PC-3 (cell line): ENCODE measurements at regions not wholly inside any gene's neighbourhood (a gene's known extent, or its start where the extent isn't known, plus 50 kb on each side); places are given as distances from the start of the nearest gene placed in this dataset.

ENCODE experiments used
- CTCF ChIP-seq: fragments of 300-600 bp; sonication (generic); conservative IDR thresholded peaks from 2 replicates; pipeline ENCODE4 v1.5.1; 2017; ENCODE audit warnings: antibody characterized with exemption, low read depth, mild to moderate bottlenecking, low read length
- EZH2 ChIP-seq: fragments of 300-600 bp; sonication (generic); IDR thresholded peaks from one replicate; pipeline ENCODE4 v1.6.1; 2017; ENCODE audit warnings: antibody characterized with exemption, mild to moderate bottlenecking, low read length; ENCODE audit not compliant: unreplicated experiment
- EZH2phosphoT487 ChIP-seq: fragments of 300-600 bp; sonication (generic); IDR thresholded peaks from 2 replicates; pipeline ENCODE4 v1.6.1; 2018; ENCODE audit warnings: mild to moderate bottlenecking, antibody characterized with exemption, low read length, borderline replicate concordance

DNA sequence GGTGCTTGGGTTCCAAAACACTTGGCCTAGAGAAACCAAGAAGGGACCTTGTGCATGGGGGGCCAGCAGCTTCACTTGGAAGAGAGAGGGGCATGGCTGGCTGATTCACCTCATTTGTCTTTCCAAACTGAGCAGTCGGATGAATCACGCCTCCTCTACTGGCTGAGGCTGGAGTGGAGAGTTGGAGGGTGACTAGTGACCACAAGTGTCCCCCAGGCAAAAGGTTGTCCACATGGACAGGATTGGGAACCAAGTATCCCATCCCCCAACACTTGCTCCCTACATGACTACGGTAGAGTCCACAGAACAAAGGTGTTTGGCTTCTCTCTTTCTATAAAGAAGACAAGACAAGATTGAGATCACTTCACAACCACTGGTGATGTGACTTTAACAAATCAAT lies 875.6 kb downstream of the QKI start:
- no peak for TF ChIP-seq CTCF
- TF ChIP-seq EZH2 = no peak
- TF ChIP-seq EZH2phosphoT487 = no peak
